ENCODE measurements at regions not wholly inside any gene's neighbourhood (a gene's known extent, or its start where the extent isn't known, plus 50 kb on each side); places are given as distances from the start of the nearest gene placed in this dataset.

DNA sequence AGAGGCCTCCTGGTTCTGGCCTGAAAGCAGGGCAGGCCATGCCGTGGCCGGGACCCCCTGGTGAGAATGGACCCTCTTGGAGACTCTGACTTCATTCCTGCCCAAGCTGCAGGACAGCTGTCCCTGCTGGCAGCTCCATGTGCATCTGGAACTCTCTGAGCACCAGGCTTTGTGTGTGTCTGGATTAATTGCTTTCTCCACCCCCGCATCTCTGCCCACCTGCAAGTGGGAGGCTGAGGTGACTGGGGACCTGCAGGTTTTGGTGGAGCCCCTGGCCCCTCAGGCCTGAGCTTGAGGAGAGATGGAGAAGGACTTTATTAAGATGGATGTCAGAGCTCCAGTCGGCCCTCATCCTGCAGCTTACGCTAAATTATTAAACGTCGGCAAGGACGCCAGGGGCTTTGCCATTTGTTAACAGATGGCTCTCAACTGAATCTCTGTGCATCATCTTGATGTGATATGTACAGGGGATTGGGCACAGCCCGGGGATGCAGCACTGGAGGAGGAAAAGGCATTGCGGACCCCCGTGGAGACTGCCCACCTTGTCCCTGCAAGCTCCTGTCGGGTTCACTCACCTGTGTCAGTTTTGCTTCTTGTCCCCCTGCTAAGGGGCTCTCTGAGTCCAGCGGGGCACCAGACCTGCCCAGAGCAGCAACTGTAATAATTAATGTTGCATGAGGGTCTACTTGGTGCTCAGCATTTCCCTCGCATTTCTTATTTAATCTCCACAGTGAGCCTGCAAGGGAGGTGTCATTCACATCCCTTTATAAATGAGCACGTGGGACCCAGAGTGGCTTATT is 154.1 kb upstream of the RPL38 start:
- H3K4me1 ChIP-seq (ENCODE audit: insufficient read depth, low read length, severe bottlenecking), result no peaks in the 10 kb centered on the region
- TF ChIP-seq, protein P1, sequence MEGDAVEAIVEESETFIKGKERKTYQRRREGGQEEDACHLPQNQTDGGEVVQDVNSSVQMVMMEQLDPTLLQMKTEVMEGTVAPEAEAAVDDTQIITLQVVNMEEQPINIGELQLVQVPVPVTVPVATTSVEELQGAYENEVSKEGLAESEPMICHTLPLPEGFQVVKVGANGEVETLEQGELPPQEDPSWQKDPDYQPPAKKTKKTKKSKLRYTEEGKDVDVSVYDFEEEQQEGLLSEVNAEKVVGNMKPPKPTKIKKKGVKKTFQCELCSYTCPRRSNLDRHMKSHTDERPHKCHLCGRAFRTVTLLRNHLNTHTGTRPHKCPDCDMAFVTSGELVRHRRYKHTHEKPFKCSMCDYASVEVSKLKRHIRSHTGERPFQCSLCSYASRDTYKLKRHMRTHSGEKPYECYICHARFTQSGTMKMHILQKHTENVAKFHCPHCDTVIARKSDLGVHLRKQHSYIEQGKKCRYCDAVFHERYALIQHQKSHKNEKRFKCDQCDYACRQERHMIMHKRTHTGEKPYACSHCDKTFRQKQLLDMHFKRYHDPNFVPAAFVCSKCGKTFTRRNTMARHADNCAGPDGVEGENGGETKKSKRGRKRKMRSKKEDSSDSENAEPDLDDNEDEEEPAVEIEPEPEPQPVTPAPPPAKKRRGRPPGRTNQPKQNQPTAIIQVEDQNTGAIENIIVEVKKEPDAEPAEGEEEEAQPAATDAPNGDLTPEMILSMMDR (IDR thresholded peaks at IDR 0.05; ENCODE audit: low read length), result no peak
- TF ChIP-seq EZH2 (IDR thresholded peaks at IDR 0.05; ENCODE audit: borderline replicate concordance, low read length), result no peak
- no peak overlapping the region for H2AFZ ChIP-seq (ENCODE audit: low read length)
- no peaks in the 10 kb centered on the region for H3K9me3 ChIP-seq (ENCODE audit: low read length)
- H3K79me2 ChIP-seq (ENCODE audit: insufficient read depth, low read length), result no peaks in the 10 kb centered on the region
- no peaks in the 10 kb centered on the region for H4K20me1 ChIP-seq (ENCODE audit: insufficient read depth, low read length)
- no peaks in the 10 kb centered on the region for H3F3A ChIP-seq (ENCODE audit: insufficient read depth, low read length)
- H3K36me3 ChIP-seq (ENCODE audit: insufficient read depth, low read length), result no peaks in the 10 kb centered on the region
- H3K9ac ChIP-seq (ENCODE audit: low read length), result no peak overlapping the region
- H3K27me3 ChIP-seq (ENCODE audit: insufficient read depth, low read length), result peaks cover 6% of the 10 kb centered on the region
- H3K9me2 ChIP-seq (ENCODE audit: low read depth, low read length), result no peaks in the 10 kb centered on the region
- H3K27ac ChIP-seq (ENCODE audit: low read depth, low read length, poor library complexity, severe bottlenecking), result no peak overlapping the region
- H3K4me3 ChIP-seq (ENCODE audit: low read depth, low read length, poor library complexity, severe bottlenecking), result no peak overlapping the region
- H3K4me2 ChIP-seq (ENCODE audit: low read length), result no peak overlapping the region

DNA sequence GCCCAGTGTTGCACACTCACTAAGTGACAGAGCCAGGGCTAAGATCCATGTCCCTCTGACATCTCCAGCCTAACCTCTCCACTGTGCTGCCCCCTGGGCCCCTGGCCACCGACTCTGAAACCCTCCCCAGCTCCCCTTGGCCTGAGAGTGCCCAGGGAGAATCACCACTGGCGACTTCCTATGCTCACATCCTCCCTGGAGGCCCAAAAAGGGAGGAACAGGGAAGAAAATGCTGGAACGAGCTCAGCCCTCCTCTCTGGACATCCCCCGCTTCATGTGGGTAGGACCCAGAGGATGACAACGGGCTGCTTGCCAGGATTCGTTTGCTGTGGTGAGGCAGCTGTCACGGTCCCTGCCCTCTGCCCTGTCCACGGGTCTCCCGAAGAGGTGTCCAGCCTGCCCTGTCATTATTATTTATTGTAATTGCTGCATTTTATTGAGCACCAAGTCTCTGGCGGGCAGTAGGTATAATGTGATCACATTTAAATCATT is 153.5 kb upstream of the RPL38 start:
- H3K4me2 ChIP-seq (ENCODE audit: low read length), result no peak overlapping the region
- H3K4me3 ChIP-seq (ENCODE audit: low read depth, low read length, poor library complexity, severe bottlenecking), result no peak overlapping the region

DNA sequence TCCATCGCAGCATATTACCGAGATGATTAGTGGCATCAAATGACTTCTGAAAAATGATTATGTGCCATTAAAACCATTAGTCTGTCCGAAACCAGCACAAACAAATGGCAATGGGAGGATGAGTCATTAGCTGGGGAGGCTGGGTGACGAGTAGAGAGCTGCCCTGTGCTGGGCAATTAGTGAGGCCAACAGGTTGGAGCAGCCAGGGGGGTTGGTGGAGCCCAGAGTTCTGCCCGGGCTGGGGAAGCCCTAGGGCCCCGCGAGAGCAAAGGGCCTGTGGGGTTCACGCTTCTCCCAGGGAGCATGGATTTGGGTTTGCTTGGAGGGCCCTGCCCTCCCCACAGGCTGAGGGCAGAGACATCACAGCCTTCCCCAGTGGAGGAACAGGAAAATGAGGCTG is 152.1 kb upstream of the RPL38 start:
- H3K27ac ChIP-seq (ENCODE audit: low read depth, low read length, poor library complexity, severe bottlenecking), result no peak overlapping the region
- no peaks in the 10 kb centered on the region for H3F3A ChIP-seq (ENCODE audit: insufficient read depth, low read length)
- H3K9me2 ChIP-seq (ENCODE audit: low read depth, low read length), result no peaks in the 10 kb centered on the region
- H3K9me3 ChIP-seq (ENCODE audit: low read length), result no peaks in the 10 kb centered on the region
- no peaks in the 10 kb centered on the region for H4K20me1 ChIP-seq (ENCODE audit: insufficient read depth, low read length)
- no peaks in the 10 kb centered on the region for H3K4me1 ChIP-seq (ENCODE audit: insufficient read depth, low read length, severe bottlenecking)
- no peaks in the 10 kb centered on the region for H3K36me3 ChIP-seq (ENCODE audit: insufficient read depth, low read length)
- no peak for TF ChIP-seq EZH2 (IDR thresholded peaks at IDR 0.05; ENCODE audit: borderline replicate concordance, low read length)
- TF ChIP-seq, protein P1 (IDR thresholded peaks at IDR 0.05; ENCODE audit: low read length), result no peak
- H3K4me3 ChIP-seq (ENCODE audit: low read depth, low read length, poor library complexity, severe bottlenecking), result no peak overlapping the region
- no peak overlapping the region for H3K4me2 ChIP-seq (ENCODE audit: low read length)
- H3K79me2 ChIP-seq (ENCODE audit: insufficient read depth, low read length), result no peaks in the 10 kb centered on the region
- H3K27me3 ChIP-seq (ENCODE audit: insufficient read depth, low read length), result peaks cover 6% of the 10 kb centered on the region
- no peak overlapping the region for H2AFZ ChIP-seq (ENCODE audit: low read length)
- H3K9ac ChIP-seq (ENCODE audit: low read length), result no peak overlapping the region

More for the DNA sequence above, 153.5 kb upstream of the RPL38 start:
- Histone ChIP-seq H3K79me2 (ENCODE audit: insufficient read depth, low read length) (no peaks in the 10 kb centered on the region), H4K20me1 (ENCODE audit: insufficient read depth, low read length) (no peaks in the 10 kb centered on the region), H3K27ac (ENCODE audit: low read depth, low read length, poor library complexity, severe bottlenecking) (no peak overlapping the region), H3K9me3 (ENCODE audit: low read length) (no peaks in the 10 kb centered on the region), H2AFZ (ENCODE audit: low read length) (no peak overlapping the region), H3K4me1 (ENCODE audit: insufficient read depth, low read length, severe bottlenecking) (no peaks in the 10 kb centered on the region), H3K9me2 (ENCODE audit: low read depth, low read length) (no peaks in the 10 kb centered on the region), H3K27me3 (ENCODE audit: insufficient read depth, low read length) (peaks cover 6% of the 10 kb centered on the region), H3K9ac (ENCODE audit: low read length) (no peak overlapping the region), H3K36me3 (ENCODE audit: insufficient read depth, low read length) (no peaks in the 10 kb centered on the region), H3F3A (ENCODE audit: insufficient read depth, low read length) (no peaks in the 10 kb centered on the region)
- no peak for TF ChIP-seq EZH2 (IDR thresholded peaks at IDR 0.05; ENCODE audit: borderline replicate concordance, low read length)
- TF ChIP-seq, protein P1 (IDR thresholded peaks at IDR 0.05; ENCODE audit: low read length), result no peak

All from OCI-LY1 (cell line).